ENCODE measurements at regions not wholly inside any gene's neighbourhood (a gene's known extent, or its start where the extent isn't known, plus 50 kb on each side); places are given as distances from the start of the nearest gene placed in this dataset.

GRCh38 chr2:82652117-82652516 is 1807.0 kb downstream of the SUCLG1 start:
- H3K27ac ChIP-seq, result peak overlapping the region; percentile 77
- TF ChIP-seq, protein P1, sequence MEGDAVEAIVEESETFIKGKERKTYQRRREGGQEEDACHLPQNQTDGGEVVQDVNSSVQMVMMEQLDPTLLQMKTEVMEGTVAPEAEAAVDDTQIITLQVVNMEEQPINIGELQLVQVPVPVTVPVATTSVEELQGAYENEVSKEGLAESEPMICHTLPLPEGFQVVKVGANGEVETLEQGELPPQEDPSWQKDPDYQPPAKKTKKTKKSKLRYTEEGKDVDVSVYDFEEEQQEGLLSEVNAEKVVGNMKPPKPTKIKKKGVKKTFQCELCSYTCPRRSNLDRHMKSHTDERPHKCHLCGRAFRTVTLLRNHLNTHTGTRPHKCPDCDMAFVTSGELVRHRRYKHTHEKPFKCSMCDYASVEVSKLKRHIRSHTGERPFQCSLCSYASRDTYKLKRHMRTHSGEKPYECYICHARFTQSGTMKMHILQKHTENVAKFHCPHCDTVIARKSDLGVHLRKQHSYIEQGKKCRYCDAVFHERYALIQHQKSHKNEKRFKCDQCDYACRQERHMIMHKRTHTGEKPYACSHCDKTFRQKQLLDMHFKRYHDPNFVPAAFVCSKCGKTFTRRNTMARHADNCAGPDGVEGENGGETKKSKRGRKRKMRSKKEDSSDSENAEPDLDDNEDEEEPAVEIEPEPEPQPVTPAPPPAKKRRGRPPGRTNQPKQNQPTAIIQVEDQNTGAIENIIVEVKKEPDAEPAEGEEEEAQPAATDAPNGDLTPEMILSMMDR (conservative IDR thresholded peaks at IDR 0.05), result no peak

DNA sequence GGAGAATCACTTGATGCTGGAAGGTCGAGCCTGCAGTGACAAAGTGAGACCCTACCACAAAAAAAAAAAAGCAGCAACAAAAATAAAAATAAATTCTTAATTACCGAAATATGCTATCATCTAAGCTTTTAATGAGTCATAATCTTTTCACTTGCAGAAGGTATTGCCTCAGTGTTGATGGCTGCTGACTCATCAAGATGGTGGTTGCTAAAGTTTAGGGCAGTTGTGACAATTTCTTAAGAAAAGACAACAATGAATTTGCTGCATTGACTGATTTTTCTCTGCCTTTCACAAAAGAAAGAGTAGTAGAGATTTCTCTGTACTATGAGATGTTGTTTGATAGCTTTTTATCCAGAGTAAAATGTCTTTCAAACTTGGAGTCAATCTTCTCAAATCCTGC is 1809.0 kb downstream of the SUCLG1 start:
- TF ChIP-seq, protein P1 (conservative IDR thresholded peaks at IDR 0.05), result no peak
- H3K27ac ChIP-seq, result no peak overlapping the region

GRCh38 chr2:82641598-82642180 is 1817.4 kb downstream of the SUCLG1 start:
- TF ChIP-seq, protein P1 (conservative IDR thresholded peaks at IDR 0.05), result no peak
- H3K27ac ChIP-seq, result no peak overlapping the region

DNA sequence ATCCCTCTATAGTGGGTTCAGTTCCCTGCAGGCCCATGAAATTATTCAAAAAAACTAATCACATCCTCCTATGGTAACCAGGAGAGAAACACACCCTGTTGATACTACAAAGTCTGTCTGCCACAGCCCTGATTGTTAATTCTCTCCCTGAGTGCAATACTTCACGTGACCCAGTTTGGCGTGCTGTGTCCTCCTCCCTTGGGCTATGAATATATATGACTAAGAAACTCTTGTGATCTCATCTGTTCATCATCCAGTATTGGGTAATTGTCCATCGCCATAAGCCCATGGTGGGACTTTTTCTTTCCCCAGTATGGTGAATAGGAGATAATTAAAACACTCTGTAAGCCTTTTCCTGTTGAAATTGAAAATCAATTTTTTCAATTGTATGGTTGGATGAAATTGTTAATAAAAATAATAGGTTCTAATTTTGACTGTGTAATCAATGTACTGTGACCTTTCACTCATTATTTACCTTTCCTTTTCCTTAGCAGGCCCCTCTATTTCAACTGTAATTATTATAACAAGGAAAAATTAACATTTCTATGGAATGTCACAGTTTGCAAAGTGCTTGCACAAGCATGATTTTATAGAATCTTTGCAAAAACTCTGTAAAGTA is 1822.6 kb downstream of the SUCLG1 start:
- TF ChIP-seq, protein P1 (conservative IDR thresholded peaks at IDR 0.05), result no peak
- no peak overlapping the region for H3K27ac ChIP-seq

GRCh38 chr2:82599021-82599420 is 1860.1 kb downstream of the SUCLG1 start:
- TF ChIP-seq, protein P1 (conservative IDR thresholded peaks at IDR 0.05), result no peak
- no peak overlapping the region for H3K27ac ChIP-seq

GRCh38 chr2:82596581-82596980 is 1862.5 kb downstream of the SUCLG1 start:
- no peak overlapping the region for H3K27ac ChIP-seq
- TF ChIP-seq, protein P1 (conservative IDR thresholded peaks at IDR 0.05), result no peak

GRCh38 chr2:82591718-82592117 is 1867.4 kb downstream of the SUCLG1 start:
- H3K27ac ChIP-seq, result no peak overlapping the region
- TF ChIP-seq, protein P1 (conservative IDR thresholded peaks at IDR 0.05), result no peak

All from VCaP (cell line).